Thyroid gland (tissue), 4 donors: ENCODE measurements at regions not wholly inside any gene's neighbourhood (a gene's known extent, or its start where the extent isn't known, plus 50 kb on each side); places are given as distances from the start of the nearest gene placed in this dataset.

Experiments
- CTCF ChIP-seq, 6 experiments: fragments of 200-600 bp in 3 of 6; fragments of 450-650 bp in 3 of 6; sonication (generic) in 3 of 6; IDR thresholded peaks; one replicate each; pipeline ENCODE4 v1.5.1; 2016 to 2019; ENCODE audit warnings: antibody characterized with exemption in 6 of 6, mild to moderate bottlenecking in 2 of 6, inconsistent platforms in 1 of 6, moderate library complexity in 1 of 6
- POLR2A ChIP-seq, 2 donors: fragments of 450-650 bp; IDR thresholded peaks; one replicate each; pipeline ENCODE4 v1.6.1; 2017; ENCODE audit warnings: antibody characterized with exemption in 2 of 2, mild to moderate bottlenecking in 2 of 2, moderate library complexity in 1 of 2

GRCh38 chr6:104286641-104287040, 573.1 kb downstream of the HACE1 start:
- TF ChIP-seq CTCF (IDR thresholded peaks at IDR 0.05) (no peak), POLR2A (IDR thresholded peaks at IDR 0.05) (no peak)
